Activated CD8-positive, alpha-beta memory T cell treated with anti-CD3 and anti-CD28 coated beads for 24 hours (primary cell): ENCODE measurements at regions not wholly inside any gene's neighbourhood (a gene's known extent, or its start where the extent isn't known, plus 50 kb on each side); places are given as distances from the start of the nearest gene placed in this dataset.

ENCODE experiments used
- DNase-seq: peaks from one replicate; pipeline ENCODE4 v3.0.0-alpha.2; 2020

DNA sequence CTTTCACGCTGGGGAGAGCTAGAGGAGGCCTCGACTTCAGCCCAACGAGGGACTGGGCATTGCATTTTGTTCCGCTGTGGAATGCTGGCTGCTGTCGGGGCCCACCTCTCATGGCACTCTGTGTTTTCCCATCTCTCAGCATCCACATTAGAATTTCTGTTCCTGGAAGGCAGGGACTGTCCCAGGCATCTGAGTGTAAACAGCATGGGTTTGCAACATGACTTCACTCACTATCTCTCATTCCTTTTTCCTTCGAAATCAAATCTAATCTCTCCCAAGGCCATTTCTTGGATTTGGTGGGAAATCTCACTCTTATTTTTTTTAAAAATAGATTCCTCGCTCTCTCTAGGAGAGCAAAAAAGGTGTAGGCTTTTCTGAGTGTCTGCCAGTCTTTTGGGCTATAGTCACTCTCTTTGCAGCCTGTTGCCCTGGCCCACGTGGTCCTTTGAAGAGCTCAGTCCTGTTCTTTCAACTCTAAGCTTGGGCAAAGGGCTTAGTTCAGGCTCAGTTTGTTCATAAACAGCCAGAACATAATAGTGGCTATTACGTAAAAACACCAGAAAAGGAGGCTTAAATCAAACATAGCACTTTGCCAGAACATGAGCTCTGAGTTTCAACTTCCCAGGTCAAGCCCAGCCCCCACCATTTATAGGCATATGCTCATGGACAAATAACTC, 284.6 kb upstream of the ZFP64 start:
- no peak for DNase-seq

- no peak for DNase-seq
These were observed 281.6 kb upstream of the ZFP64 start for GRCh38 chr20:52473186-52473585.

DNA sequence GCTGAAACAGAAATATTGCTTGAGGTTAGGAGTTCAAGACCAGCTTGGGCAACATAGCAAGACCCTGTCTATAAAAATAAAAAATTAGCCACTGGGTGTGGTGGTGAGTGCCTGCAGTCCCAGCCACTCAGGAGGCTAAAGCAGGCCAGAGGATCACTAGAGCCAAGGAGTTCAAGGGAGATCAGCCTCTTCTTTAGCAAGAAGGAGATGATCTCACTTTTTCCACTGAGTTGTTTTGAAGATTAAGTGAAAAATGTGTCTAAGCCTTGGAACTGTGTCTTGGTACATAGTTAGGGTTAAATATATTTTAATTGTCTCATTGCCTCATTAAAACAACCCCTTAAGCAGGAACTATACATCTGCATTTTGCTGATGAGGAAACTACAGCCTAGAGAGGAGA, 279.0 kb upstream of the ZFP64 start:
- DNase-seq, result no peak

DNA sequence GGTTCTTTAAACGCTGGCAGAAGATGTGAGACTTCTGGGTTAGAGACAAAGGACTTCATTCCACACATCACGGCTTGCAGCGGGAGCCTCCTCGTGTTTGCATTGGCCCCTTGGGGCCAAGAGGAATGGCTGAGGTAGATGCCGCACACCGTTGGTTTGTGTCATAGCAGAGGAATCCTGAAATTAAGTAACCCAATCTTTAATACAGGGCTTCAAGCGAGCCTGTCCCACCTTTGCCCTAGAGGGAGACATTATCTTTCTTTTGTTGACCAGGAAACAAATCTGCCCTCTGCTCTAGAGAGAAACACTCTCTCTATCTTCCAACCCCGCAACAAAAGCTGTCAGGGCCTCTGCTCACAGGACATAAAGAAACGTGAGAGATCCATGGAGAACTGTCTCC, 277.5 kb upstream of the ZFP64 start:
- DNase-seq, result no peak

DNA sequence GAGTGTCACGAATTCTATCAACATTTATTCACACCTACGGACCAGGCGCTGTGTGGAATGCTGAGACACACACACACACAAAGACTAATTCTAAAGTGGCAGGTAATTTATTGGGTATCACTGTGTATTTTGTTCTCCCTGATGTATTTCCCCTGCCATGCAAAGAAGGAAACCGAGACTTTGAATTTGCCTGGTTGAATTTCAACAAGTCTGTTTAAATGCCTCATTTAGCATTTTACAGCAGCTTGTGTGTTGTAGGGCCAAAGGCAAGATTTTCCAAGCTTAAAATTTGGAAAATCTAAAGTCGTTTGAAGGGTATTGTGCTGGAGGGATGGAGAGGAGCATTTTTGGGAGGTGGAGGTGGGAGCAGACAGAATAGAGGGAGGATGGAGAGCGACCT, 274.4 kb upstream of the ZFP64 start:
- no peak for DNase-seq

DNA sequence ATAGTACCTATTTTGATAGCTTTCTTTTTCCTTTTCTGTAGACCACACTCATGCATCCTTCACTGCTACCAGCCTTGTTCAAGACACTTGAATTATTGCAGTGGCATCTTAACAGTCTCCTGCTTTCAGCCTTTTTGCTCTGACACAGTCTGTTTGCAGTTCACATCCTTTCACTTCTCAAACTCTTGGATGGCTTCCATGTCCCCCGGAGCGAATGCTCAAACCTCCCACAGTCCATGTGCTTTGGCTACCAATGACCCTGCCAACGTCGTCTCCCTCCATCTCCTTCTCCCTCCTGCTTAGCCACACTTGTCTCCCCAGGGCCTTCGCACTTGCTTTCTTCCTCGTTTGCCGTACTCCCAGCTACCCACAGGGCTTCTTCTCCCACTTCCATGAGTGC, 270.0 kb upstream of the ZFP64 start:
- no peak for DNase-seq

- no peak for DNase-seq
These were observed 267.6 kb upstream of the ZFP64 start for GRCh38 chr20:52459150-52459549.

DNA sequence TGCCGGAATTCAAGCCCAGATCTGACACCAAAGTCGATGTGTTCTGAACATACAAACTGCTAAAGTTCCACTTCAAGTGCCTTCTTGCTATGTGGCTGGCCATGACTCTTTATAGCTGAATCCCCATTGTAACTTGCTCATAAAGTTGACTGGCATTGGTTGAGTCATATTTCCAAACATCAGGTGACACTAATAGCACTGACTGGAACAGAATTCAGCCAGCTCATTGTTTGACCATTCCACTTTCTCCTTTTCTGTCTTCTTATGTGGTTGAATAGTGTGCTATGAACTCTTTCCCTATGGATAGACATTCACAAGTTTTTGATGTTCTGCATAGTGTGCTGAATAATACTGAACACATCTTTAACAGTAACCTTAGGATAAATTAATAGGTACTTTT, 266.2 kb upstream of the ZFP64 start:
- DNase-seq, result no peak

DNA sequence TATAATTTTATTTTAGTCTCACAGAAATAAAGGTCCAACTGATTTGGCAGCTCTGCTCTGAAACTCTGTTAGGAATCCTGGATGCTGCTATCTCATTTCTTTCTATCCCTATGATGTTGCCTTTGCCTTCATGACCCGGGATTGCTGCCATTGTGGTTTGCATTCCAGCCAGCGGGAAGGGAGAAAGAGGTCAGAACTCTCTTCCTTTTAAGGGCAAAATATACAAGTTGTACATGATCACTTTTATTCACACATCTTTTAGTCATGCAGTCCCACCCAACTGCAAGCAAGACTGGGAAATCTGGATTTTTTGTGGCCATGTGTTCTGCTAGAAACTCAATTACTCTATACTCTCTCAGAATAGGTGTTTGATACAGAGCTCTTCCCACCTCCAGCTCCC, 263.1 kb upstream of the ZFP64 start:
- no peak for DNase-seq

GRCh38 chr20:52448513-52449232, 257.1 kb upstream of the ZFP64 start:
- DNase-seq, result no peak

DNA sequence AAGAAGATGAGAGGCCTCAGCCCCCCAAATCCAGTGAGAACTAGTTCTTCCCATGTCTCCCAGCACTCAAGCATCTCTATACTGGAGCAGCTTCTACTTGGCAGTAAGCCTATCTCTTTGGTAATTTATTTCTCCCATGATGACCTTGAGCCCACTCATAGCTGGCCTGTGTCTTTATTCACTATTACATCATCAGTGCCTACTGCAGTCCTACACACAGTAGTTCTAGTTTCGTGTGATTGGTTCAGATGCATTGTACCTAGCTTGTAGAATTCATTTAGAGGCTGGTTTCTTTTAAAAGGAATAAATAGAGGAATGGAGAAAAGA, 255.6 kb upstream of the ZFP64 start:
- no peak for DNase-seq

- no peak for DNase-seq
These were observed 255.0 kb upstream of the ZFP64 start for GRCh38 chr20:52446421-52447224.

GRCh38 chr20:52444455-52444854, 252.9 kb upstream of the ZFP64 start:
- DNase-seq, result no peak

GRCh38 chr20:52443874-52444273, 252.3 kb upstream of the ZFP64 start:
- DNase-seq, result no peak

GRCh38 chr20:52441710-52442109, 250.1 kb upstream of the ZFP64 start:
- DNase-seq, result no peak

DNA sequence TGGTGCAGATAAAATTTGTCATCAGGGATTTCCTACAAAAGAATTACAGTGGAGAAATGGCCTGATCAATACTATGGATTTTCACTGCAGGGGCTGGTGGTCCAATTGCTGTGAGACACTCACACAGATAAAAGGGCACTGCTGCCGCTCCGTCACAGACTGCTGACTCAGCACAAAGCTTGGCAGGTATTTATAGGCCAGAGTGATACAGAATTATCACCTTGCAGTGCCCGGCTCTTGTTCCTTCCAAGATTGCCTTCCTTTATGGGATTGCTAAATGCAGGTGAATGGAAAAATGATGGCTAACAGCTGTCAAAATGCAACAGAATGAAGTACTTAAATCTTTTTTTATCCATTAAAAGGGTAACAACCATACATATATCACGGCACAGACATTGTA, 247.8 kb upstream of the ZFP64 start:
- DNase-seq, result no peak

GRCh38 chr20:52438326-52438963, 246.9 kb upstream of the ZFP64 start:
- no peak for DNase-seq

- no peak for DNase-seq
These were observed 242.9 kb upstream of the ZFP64 start for GRCh38 chr20:52434453-52434852.

- DNase-seq, result no peak
These were observed 242.5 kb upstream of the ZFP64 start for GRCh38 chr20:52434041-52434425.

- no peak for DNase-seq
These were observed 241.9 kb upstream of the ZFP64 start for GRCh38 chr20:52433326-52434040.

DNA sequence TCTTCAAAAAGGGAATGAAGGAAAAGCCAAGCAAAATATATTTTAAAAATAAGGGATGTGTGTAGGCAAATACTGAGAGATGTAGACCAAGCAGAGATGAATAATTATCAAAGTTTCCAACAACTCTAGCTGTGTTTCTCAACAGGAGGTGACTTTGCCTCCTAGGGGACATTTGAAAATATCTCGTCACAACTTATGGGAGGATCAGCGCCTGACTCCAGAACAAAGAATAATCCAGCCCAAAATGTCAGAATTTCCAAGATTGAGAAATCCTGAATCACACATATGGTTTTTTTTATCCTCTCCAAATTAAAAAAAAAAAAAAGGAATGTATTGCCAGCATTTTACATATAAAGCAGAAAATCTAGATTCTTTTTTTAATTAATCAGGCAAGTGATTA, 241.2 kb upstream of the ZFP64 start:
- DNase-seq, result no peak

DNA sequence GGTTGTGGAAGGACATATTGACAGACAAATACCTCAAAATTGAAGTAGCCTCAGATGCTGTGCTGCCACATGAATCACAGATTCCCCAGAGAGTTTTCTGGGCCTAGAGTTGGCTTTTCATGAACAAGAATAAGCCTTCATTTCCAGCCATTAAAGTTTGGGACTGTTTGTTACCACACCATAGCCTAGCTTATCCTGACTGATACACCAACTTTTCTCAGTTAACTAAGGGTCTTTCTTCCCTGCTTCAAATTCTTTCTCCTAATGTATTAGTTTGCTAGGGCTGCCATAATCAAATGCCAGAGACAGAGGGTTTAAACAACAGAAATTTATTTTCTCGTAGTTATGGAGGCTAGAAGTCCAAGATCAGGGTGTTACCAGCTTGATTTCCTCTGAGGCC, 237.4 kb upstream of the ZFP64 start:
- DNase-seq, result no peak

DNA sequence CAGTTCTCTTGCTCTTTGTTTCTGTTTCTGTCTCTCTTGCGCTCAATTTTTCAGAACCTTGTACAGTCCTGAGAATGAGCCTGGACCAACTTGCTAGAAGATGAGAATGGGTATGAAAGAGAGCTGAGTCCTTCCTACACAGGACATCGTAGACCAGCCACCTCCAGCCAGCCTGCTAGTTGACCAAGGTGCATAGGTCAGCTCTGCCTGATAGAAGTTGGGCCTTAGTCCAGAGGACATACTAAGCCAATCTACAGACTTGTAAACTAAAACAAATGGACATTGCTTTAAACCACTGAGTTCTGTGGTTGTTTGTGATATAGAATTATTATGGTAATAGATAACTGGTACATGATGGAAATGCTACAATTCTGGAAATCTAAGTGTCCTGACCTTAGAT, 236.4 kb upstream of the ZFP64 start:
- DNase-seq, result no peak
